ENCODE measurements at regions not wholly inside any gene's neighbourhood (a gene's known extent, or its start where the extent isn't known, plus 50 kb on each side); places are given as distances from the start of the nearest gene placed in this dataset.

DNA sequence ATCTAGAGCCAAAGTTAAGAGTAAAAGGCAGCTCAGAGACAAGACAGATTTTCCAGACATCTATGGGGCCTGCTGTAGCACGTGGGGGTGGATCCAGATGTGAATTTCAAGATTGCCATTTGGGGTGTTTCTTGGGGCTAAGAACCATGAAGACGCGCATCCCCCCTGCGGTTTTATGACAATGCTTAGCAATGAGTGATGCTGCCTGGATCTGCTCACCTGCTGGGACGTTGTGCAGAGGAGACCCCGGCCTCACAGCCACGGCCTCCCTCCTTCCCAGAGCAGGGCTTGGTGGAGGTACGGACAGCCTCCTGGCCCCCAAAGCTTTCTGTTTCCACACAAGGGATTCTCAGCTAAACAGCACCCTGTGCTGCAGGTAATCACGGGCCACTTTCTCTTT lies 151.5 kb upstream of the DYNLRB2 start:
- Histone ChIP-seq H4K20me1 (ENCODE audit: control insufficient read depth, insufficient read depth, low read depth, low read length) (no peaks in the 10 kb centered on the region), H3K79me2 (ENCODE audit: control insufficient read depth, low read length) (no peaks in the 10 kb centered on the region), H3K36me3 (ENCODE audit: control insufficient read depth, low read length) (no peaks in the 10 kb centered on the region), H3K27ac (ENCODE audit: low read depth, low read length) (no peak overlapping the region), H3K27me3 (ENCODE audit: control insufficient read depth, low read length) (no peaks in the 10 kb centered on the region), H3F3A (ENCODE audit: control insufficient read depth, insufficient read depth) (no peaks in the 10 kb centered on the region), H3K4me2 (ENCODE audit: low read length) (no peak overlapping the region), H3K4me3 (ENCODE audit: low read length) (no peak overlapping the region), H3K9me2 (replicated peaks; ENCODE audit: control insufficient read depth, low read length) (no peaks in the 10 kb centered on the region), H3K9me3 (ENCODE audit: control insufficient read depth, insufficient read depth, low read length) (no peaks in the 10 kb centered on the region), H3K4me1 (ENCODE audit: control insufficient read depth, low read length) (no peaks in the 10 kb centered on the region)
- TF ChIP-seq EZH2phosphoT487 (IDR thresholded peaks at IDR 0.05; ENCODE audit: borderline replicate concordance, low read length) = no peak
- TF ChIP-seq, protein P1, sequence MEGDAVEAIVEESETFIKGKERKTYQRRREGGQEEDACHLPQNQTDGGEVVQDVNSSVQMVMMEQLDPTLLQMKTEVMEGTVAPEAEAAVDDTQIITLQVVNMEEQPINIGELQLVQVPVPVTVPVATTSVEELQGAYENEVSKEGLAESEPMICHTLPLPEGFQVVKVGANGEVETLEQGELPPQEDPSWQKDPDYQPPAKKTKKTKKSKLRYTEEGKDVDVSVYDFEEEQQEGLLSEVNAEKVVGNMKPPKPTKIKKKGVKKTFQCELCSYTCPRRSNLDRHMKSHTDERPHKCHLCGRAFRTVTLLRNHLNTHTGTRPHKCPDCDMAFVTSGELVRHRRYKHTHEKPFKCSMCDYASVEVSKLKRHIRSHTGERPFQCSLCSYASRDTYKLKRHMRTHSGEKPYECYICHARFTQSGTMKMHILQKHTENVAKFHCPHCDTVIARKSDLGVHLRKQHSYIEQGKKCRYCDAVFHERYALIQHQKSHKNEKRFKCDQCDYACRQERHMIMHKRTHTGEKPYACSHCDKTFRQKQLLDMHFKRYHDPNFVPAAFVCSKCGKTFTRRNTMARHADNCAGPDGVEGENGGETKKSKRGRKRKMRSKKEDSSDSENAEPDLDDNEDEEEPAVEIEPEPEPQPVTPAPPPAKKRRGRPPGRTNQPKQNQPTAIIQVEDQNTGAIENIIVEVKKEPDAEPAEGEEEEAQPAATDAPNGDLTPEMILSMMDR (IDR thresholded peaks at IDR 0.05; ENCODE audit: low read depth, low read length, poor library complexity, severe bottlenecking) = no peak

- Histone ChIP-seq H3K36me3 (ENCODE audit: control insufficient read depth, low read length) (no peaks in the 10 kb centered on the region), H3K27me3 (ENCODE audit: control insufficient read depth, low read length) (no peaks in the 10 kb centered on the region), H4K20me1 (ENCODE audit: control insufficient read depth, insufficient read depth, low read depth, low read length) (no peaks in the 10 kb centered on the region), H3K4me3 (ENCODE audit: low read length) (no peak overlapping the region), H3K27ac (ENCODE audit: low read depth, low read length) (no peak overlapping the region), H3K79me2 (ENCODE audit: control insufficient read depth, low read length) (no peaks in the 10 kb centered on the region), H3K4me1 (ENCODE audit: control insufficient read depth, low read length) (no peaks in the 10 kb centered on the region), H3K9me3 (ENCODE audit: control insufficient read depth, insufficient read depth, low read length) (no peaks in the 10 kb centered on the region), H3K9me2 (replicated peaks; ENCODE audit: control insufficient read depth, low read length) (no peaks in the 10 kb centered on the region), H3K4me2 (ENCODE audit: low read length) (no peak overlapping the region), H3F3A (ENCODE audit: control insufficient read depth, insufficient read depth) (no peaks in the 10 kb centered on the region)
- no peak for TF ChIP-seq EZH2phosphoT487 (IDR thresholded peaks at IDR 0.05; ENCODE audit: borderline replicate concordance, low read length)
- TF ChIP-seq, protein P1 (IDR thresholded peaks at IDR 0.05; ENCODE audit: low read depth, low read length, poor library complexity, severe bottlenecking) = no peak
Measured at GRCh38 chr16:80387318-80387921, 153.4 kb upstream of the DYNLRB2 start.

- no peaks in the 10 kb centered on the region for H3K4me1 ChIP-seq (ENCODE audit: control insufficient read depth, low read length)
- no peaks in the 10 kb centered on the region for H3F3A ChIP-seq (ENCODE audit: control insufficient read depth, insufficient read depth)
- no peaks in the 10 kb centered on the region for H3K79me2 ChIP-seq (ENCODE audit: control insufficient read depth, low read length)
- H3K27ac ChIP-seq (ENCODE audit: low read depth, low read length) = no peak overlapping the region
- no peak overlapping the region for H3K4me2 ChIP-seq (ENCODE audit: low read length)
- H3K4me3 ChIP-seq (ENCODE audit: low read length) = no peak overlapping the region
- TF ChIP-seq EZH2phosphoT487 (IDR thresholded peaks at IDR 0.05; ENCODE audit: borderline replicate concordance, low read length) = no peak
- TF ChIP-seq, protein P1 (IDR thresholded peaks at IDR 0.05; ENCODE audit: low read depth, low read length, poor library complexity, severe bottlenecking) = no peak
- H3K9me2 ChIP-seq (replicated peaks; ENCODE audit: control insufficient read depth, low read length) = no peaks in the 10 kb centered on the region
- H4K20me1 ChIP-seq (ENCODE audit: control insufficient read depth, insufficient read depth, low read depth, low read length) = no peaks in the 10 kb centered on the region
- H3K9me3 ChIP-seq (ENCODE audit: control insufficient read depth, insufficient read depth, low read length) = no peaks in the 10 kb centered on the region
- no peaks in the 10 kb centered on the region for H3K27me3 ChIP-seq (ENCODE audit: control insufficient read depth, low read length)
- H3K36me3 ChIP-seq (ENCODE audit: control insufficient read depth, low read length) = no peaks in the 10 kb centered on the region
Measured at GRCh38 chr16:80384862-80385261, 155.9 kb upstream of the DYNLRB2 start.

All from DOHH2 (cell line).